ENCODE measurements at regions not wholly inside any gene's neighbourhood (a gene's known extent, or its start where the extent isn't known, plus 50 kb on each side); places are given as distances from the start of the nearest gene placed in this dataset.
"Not testable (repeated sequence)": the region's sequence is repeated elsewhere in the genome, so short reads cannot be mapped to it uniquely, and the experiment has no call there.

GRCh38 chr6:103167345-103168071 lies 1692.2 kb downstream of the HACE1 start:
- no peak for DNase-seq (ENCODE audit: low spot score)

- DNase-seq (ENCODE audit: low spot score): no peak
These were observed 1704.7 kb downstream of the HACE1 start for GRCh38 chr6:103154779-103155572.

GRCh38 chr6:103153016-103153415 lies 1706.7 kb downstream of the HACE1 start:
- no peak for DNase-seq (ENCODE audit: low spot score)

GRCh38 chr6:103142902-103143301 lies 1716.8 kb downstream of the HACE1 start:
- DNase-seq (ENCODE audit: low spot score): no peak

- no peak for DNase-seq (ENCODE audit: low spot score)
These were observed 1719.3 kb downstream of the HACE1 start for GRCh38 chr6:103140308-103141027.

GRCh38 chr6:103139377-103139776 lies 1720.3 kb downstream of the HACE1 start:
- DNase-seq (ENCODE audit: low spot score): no peak

GRCh38 chr6:103124471-103124870 lies 1731.0 kb downstream of the GRIK2 start:
- DNase-seq (ENCODE audit: low spot score): no peak

- no peak for DNase-seq (ENCODE audit: low spot score)
These were observed 1729.5 kb downstream of the GRIK2 start for GRCh38 chr6:103122766-103123601.

GRCh38 chr6:103119056-103119455 lies 1725.5 kb downstream of the GRIK2 start:
- no peak for DNase-seq (ENCODE audit: low spot score)

GRCh38 chr6:103114582-103114981 lies 1721.1 kb downstream of the GRIK2 start:
- DNase-seq (ENCODE audit: low spot score): no peak

GRCh38 chr6:103113416-103113815 lies 1719.9 kb downstream of the GRIK2 start:
- DNase-seq (ENCODE audit: low spot score): no peak

GRCh38 chr6:103107985-103108384 lies 1714.5 kb downstream of the GRIK2 start:
- DNase-seq (ENCODE audit: low spot score): no peak

- no peak for DNase-seq (ENCODE audit: low spot score)
These were observed 1712.2 kb downstream of the GRIK2 start for GRCh38 chr6:103105686-103106085.

GRCh38 chr6:103101267-103101666 lies 1707.8 kb downstream of the GRIK2 start:
- no peak for DNase-seq (ENCODE audit: low spot score)

GRCh38 chr6:103092414-103092813 lies 1698.9 kb downstream of the GRIK2 start:
- DNase-seq (ENCODE audit: low spot score): not testable (repeated sequence)

- no peak for DNase-seq (ENCODE audit: low spot score)
These were observed 1692.3 kb downstream of the GRIK2 start for GRCh38 chr6:103085801-103086200.

GRCh38 chr6:103081876-103082630 lies 1688.5 kb downstream of the GRIK2 start:
- no peak for DNase-seq (ENCODE audit: low spot score)

GRCh38 chr6:103081126-103081525 lies 1687.6 kb downstream of the GRIK2 start:
- no peak for DNase-seq (ENCODE audit: low spot score)

GRCh38 chr6:103080497-103080896 lies 1687.0 kb downstream of the GRIK2 start:
- DNase-seq (ENCODE audit: low spot score): no peak

- no peak for DNase-seq (ENCODE audit: low spot score)
These were observed 1686.4 kb downstream of the GRIK2 start for GRCh38 chr6:103079867-103080266.

- no peak for DNase-seq (ENCODE audit: low spot score)
These were observed 1668.6 kb downstream of the GRIK2 start for GRCh38 chr6:103062136-103062535.
